LNCaP clone FGC (cell line): ENCODE measurements at regions not wholly inside any gene's neighbourhood (a gene's known extent, or its start where the extent isn't known, plus 50 kb on each side); places are given as distances from the start of the nearest gene placed in this dataset.

Source experiments
- DNase-seq: peaks from one replicate; pipeline ENCODE4 v3.0.0-alpha.2; 2011; ENCODE audit warnings: low read depth
- H3K4me3 ChIP-seq: 2 replicates; pipeline ENCODE4 v1.5.1; 2011; ENCODE audit warnings: mild to moderate bottlenecking, low read depth, low read length, control low read depth
- TF ChIP-seq, protein P1 (sequence below): IDR thresholded peaks from 2 replicates; pipeline ENCODE4 v1.5.1; 2012; ENCODE audit warnings: mild to moderate bottlenecking; ENCODE audit not compliant: control insufficient read depth, insufficient read depth; ENCODE audit errors: extremely low read depth

DNA sequence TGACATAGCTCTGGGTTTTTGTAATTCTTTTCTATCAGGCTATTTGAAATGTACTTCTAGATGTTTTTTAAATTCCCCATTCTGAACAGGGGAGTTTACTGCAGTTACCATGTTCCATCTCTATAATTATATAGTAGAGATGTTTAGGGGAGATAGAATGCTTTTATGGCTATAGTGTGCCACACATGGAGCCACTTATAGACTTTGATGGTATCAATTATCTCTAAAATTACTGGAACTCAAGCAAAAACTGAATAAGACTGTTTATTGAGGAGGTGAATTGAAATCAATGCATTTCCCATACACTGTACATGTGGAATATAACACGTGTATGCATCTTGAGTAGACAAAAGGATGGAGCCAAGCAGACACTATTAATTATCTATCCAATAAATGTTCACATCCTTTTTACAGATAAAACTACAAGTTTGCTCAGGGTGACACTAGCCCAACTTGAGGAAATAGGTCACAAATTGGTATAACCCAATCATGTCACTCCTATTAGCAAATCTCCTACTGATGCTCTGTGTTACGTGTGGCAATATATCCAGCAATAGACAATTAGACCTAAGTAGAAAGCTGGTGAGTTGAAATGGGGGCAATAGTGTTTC is 1882.6 kb downstream of the PCDH9 start:
- TF ChIP-seq, protein P1, sequence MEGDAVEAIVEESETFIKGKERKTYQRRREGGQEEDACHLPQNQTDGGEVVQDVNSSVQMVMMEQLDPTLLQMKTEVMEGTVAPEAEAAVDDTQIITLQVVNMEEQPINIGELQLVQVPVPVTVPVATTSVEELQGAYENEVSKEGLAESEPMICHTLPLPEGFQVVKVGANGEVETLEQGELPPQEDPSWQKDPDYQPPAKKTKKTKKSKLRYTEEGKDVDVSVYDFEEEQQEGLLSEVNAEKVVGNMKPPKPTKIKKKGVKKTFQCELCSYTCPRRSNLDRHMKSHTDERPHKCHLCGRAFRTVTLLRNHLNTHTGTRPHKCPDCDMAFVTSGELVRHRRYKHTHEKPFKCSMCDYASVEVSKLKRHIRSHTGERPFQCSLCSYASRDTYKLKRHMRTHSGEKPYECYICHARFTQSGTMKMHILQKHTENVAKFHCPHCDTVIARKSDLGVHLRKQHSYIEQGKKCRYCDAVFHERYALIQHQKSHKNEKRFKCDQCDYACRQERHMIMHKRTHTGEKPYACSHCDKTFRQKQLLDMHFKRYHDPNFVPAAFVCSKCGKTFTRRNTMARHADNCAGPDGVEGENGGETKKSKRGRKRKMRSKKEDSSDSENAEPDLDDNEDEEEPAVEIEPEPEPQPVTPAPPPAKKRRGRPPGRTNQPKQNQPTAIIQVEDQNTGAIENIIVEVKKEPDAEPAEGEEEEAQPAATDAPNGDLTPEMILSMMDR, result no peak

DNA sequence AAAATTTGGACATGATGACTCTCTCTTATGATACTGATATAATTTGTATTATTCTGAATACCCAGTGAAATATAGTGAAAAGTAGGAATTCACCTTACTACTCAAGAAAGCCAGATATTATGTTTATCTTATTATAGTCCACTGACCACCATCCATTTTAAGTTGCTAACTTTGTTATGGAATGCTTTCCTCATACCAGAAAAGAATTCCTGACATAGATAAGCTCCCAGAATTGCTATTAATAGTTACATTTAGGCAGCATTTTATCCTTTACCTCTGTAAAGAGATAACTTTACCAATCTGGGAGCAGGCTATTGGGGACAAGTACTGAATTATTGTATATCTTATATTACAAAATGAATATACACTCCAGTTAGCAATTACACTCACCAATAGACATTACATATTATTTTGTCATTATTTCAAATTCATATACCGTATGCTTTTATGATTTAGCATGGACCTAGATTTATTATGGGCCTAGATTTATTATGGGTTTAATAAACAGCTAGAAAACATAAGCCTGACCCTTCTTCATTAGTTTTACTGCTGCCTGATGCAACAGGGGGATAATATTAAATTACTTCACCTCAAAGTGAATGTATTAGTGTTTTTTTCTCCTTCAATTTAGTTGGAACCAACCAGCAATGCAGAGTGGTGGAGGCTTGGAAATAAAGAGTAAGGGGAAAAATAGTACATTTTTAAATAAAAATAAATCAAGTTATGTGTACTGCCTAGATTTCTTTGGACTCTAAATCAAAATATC is 1886.1 kb downstream of the PCDH9 start:
- no peak overlapping the region for H3K4me3 ChIP-seq
- DNase-seq, result no peak
- TF ChIP-seq, protein P1, result no peak

More for the DNA sequence above, 1882.6 kb downstream of the PCDH9 start:
- H3K4me3 ChIP-seq, result no peak overlapping the region
- DNase-seq, result no peak

DNA sequence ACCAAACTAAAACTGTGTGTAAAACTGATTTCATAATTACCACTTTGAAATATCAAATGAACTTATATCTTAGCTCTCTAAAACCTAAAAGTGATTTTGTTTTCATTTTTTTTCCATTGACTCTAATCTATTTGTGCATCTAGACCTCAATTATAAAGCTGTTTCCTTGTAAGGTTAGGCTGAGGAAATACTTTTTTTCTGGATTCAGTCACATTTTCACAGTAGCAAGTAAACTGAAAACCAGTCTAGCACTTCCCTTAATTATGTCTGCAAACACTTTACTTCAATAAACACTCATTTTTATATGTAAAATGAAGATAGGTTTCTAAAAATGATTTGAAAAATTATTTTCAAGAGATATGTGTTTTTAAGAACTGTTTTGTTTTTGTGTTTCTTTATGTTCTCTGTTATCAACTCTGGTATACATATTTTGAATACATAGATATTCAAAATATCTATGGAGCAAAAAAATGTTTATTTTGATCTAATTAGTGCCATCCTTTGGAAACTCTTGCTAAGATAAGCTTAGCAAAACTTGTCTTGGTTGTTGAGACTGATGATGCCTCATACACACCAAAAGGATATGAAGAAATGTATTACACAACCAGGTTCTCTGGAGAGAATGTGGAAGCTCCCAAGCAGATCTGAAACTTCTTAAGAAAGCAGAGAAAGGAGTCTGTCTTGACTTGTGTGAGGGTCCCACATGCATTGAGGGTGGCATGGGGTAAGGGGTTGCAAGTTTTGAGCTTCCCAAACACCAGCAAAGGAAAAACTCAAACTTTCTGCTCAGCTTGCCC is 1887.4 kb downstream of the PCDH9 start:
- no peak for DNase-seq
- H3K4me3 ChIP-seq, result no peak overlapping the region
- TF ChIP-seq, protein P1, result no peak

DNA sequence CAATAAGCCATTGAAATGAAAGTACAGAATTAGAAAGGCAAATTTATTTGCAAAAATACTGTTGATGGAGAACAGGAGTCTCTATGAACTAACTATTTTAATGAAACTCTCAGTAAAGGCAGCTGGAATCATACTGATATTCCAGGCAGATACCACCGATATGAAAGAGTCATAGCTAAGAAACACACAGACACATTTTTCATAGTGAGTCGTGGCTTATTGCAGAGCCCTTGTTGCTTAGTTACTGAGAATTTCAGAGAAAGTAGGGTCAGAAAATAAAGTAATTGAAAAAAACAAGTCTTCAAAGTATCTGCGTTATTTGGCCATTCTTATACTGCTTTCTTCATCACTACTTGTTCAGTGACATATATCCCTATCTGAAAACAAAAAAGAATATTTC is 1890.9 kb downstream of the PCDH9 start:
- no peak for DNase-seq
- H3K4me3 ChIP-seq, result no peak overlapping the region
- TF ChIP-seq, protein P1, result no peak

DNA sequence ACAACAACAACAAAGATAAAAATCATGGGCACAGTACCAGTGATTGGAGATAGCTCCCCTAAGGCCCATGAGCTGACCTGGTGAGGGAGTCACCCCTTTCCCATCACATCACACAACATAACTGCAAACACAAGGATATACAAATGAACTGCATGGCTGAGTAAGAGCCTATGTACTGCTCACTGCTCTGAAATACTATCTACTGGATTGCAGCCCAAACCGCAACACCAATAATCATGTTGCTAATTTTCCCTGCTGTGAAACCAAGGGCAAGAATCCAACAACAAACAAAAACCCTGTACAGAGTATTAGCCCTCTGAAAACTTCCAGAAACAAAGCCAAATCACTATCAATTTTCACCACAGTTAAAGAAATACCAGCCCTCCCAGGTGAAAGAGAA is 1893.2 kb downstream of the PCDH9 start:
- H3K4me3 ChIP-seq, result no peak overlapping the region
- TF ChIP-seq, protein P1, result no peak
- no peak for DNase-seq

DNA sequence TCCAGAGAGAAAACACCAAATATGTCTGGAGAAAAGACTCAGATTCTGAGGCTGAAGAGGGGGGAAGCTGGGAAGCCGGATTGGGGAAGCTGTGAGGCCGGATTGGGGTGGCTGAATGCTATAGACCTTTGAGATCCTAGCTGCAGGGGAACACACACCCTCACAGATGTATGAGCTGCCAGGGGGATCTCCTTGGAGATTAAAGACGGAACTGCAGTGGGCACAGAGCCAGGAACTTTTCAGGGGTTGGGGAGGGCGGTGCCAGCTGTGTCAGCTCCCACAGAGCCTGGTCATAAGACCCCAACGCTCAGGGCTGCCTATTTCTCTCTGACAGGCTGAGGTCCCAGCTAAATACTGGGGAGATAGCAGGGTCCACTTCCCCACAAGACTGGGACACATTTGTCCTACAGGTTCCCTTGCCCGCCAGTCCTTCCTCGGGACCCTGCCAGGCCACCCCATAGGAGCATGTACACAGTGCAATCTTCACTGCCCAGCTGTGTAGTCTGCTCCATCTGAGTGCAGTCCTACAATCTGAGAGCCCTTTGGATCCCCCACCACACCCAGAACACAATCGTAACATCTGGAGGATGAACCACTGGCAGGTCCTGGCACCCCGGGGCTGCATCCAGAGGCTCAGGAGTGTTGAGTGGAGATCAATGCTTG is 1893.9 kb downstream of the PCDH9 start:
- TF ChIP-seq, protein P1, result no peak
- H3K4me3 ChIP-seq, result no peak overlapping the region
- DNase-seq, result no peak
